ENCODE measurements at regions not wholly inside any gene's neighbourhood (a gene's known extent, or its start where the extent isn't known, plus 50 kb on each side); places are given as distances from the start of the nearest gene placed in this dataset.

DNA sequence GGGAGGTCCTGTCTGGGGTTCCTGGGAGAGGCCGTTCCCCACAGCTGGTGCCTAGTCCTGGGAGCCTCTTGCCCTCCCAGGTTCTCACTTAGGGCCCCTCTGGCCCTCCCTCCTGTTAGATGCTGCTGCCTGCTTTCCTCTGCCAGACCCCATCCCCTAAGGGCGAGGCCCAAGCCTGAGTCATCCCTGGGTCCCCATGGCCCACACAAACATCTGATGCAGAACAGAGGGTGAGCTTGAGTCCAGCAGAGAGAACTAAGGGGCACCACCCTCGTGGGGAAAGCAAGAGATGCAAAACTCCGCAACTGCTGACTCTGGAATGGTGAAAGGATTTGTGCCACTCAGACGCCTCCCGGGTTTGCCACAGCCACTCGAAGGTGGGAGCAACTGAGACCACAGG, 58.8 kb upstream of the TRPM1 start:
- Histone ChIP-seq H3K36me3 (no peaks in the 10 kb centered on the region), H3K27me3 (no peaks in the 10 kb centered on the region), H3K9me3 (no peaks in the 10 kb centered on the region), H3K4me1 (peaks cover 0 to 58% (median 28%) of the 10 kb centered on the region in 4 donors), H3K4me3 (no peak overlapping the region), H3K27ac (peak overlapping the region in 2 of 3 donors; percentile 99 to 100)
- ATAC-seq = no peak
- 86% methylated on average over 4 of the region's 7 CpGs for WGBS (ENCODE audit: insufficient coverage, low coverage, low lambda C conversion rate, missing lambda C conversion rate)
- DNase-seq = no peak
- TF ChIP-seq POLR2A (IDR thresholded peaks at IDR 0.05) = no peak
- TF ChIP-seq, protein P1, sequence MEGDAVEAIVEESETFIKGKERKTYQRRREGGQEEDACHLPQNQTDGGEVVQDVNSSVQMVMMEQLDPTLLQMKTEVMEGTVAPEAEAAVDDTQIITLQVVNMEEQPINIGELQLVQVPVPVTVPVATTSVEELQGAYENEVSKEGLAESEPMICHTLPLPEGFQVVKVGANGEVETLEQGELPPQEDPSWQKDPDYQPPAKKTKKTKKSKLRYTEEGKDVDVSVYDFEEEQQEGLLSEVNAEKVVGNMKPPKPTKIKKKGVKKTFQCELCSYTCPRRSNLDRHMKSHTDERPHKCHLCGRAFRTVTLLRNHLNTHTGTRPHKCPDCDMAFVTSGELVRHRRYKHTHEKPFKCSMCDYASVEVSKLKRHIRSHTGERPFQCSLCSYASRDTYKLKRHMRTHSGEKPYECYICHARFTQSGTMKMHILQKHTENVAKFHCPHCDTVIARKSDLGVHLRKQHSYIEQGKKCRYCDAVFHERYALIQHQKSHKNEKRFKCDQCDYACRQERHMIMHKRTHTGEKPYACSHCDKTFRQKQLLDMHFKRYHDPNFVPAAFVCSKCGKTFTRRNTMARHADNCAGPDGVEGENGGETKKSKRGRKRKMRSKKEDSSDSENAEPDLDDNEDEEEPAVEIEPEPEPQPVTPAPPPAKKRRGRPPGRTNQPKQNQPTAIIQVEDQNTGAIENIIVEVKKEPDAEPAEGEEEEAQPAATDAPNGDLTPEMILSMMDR (IDR thresholded peaks at IDR 0.05) = no peak
- intact Hi-C loops (cut with DNase I) = no loop called here

DNA sequence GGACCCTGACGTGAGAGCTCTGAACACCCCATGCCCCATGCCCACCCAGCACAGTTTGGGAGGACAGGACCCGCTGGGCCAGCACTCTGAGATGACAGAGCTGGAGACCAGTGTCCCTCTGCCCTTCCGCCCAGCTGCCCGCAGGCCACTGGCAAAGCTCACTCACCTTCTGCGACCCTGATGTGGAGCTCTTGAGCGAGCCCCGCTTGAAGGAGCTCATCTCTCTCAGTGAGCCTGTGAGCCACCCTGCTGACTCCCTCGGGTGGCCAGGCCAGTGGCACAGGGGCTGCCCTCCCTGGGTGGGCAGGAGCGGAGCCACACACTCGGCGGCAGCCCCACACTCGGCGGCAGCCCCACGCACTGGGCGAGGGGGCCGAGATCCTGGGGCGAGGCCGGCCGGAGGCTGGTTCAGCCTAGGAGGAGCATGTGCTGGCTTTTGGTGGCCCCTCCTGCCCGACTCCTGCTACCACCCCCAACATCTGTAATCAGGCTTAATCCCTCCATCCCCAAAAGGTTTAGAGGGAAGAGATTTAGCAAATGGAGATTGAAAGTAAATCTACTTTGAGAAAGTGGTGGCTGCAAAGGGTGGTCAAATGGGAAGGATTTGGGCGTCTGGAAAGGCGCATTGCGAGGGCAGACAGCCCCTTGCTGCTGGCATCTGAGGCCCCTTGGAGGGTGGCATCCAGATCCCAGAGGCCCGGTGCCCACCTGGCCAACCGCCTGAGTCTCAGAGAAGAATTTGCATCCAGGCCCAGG, 59.4 kb upstream of the TRPM1 start:
- Histone ChIP-seq H3K36me3 (no peaks in the 10 kb centered on the region), H3K4me3 (no peak overlapping the region), H3K4me1 (peaks cover 0 to 55% (median 27%) of the 10 kb centered on the region in 4 donors), H3K27me3 (no peaks in the 10 kb centered on the region), H3K9me3 (no peaks in the 10 kb centered on the region), H3K27ac (peak overlapping the region in 2 of 3 donors; percentile 99 to 100)
- TF ChIP-seq POLR2A (IDR thresholded peaks at IDR 0.05) = no peak
- TF ChIP-seq, protein P1 (IDR thresholded peaks at IDR 0.05) = no peak
- ATAC-seq = no peak
- DNase-seq = no peak
- WGBS (ENCODE audit: insufficient coverage, low coverage, low lambda C conversion rate, missing lambda C conversion rate) = 83% methylated on average over 3 of the region's 25 CpGs
- intact Hi-C loops (cut with DNase I) = no loop called here

DNA sequence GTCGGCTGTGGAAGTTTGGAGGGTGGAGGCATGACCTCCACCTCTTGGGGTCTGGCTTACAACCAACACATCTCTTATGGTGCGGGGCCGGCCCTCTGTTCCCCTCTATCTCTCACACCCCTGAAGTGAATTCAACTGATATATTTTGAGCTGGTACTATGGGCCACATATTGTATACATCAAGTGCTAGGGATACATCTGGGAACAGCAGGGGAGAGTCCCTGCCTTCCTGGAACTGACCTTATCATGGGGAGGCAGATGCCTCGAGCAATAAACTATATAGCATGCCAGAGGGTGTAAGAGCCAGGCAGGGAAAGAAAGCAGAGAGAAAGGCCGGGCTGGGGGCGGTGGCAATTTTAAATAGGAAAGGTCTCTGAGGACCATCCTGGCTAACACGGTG, 60.4 kb upstream of the TRPM1 start:
- intact Hi-C loops (cut with DNase I) = no loop called here
- Histone ChIP-seq H3K27me3 (no peaks in the 10 kb centered on the region), H3K27ac (peak overlapping the region in 1 of 3 donors; percentile 49), H3K9me3 (no peaks in the 10 kb centered on the region), H3K4me3 (no peak overlapping the region), H3K4me1 (peaks cover 0 to 48% (median 22%) of the 10 kb centered on the region in 4 donors), H3K36me3 (no peaks in the 10 kb centered on the region)
- no peak for DNase-seq
- 98% methylated on average over 5 of the region's 7 CpGs for WGBS (ENCODE audit: insufficient coverage, low coverage, low lambda C conversion rate, missing lambda C conversion rate)
- TF ChIP-seq, protein P1 (IDR thresholded peaks at IDR 0.05) = no peak
- no peak for ATAC-seq

DNA sequence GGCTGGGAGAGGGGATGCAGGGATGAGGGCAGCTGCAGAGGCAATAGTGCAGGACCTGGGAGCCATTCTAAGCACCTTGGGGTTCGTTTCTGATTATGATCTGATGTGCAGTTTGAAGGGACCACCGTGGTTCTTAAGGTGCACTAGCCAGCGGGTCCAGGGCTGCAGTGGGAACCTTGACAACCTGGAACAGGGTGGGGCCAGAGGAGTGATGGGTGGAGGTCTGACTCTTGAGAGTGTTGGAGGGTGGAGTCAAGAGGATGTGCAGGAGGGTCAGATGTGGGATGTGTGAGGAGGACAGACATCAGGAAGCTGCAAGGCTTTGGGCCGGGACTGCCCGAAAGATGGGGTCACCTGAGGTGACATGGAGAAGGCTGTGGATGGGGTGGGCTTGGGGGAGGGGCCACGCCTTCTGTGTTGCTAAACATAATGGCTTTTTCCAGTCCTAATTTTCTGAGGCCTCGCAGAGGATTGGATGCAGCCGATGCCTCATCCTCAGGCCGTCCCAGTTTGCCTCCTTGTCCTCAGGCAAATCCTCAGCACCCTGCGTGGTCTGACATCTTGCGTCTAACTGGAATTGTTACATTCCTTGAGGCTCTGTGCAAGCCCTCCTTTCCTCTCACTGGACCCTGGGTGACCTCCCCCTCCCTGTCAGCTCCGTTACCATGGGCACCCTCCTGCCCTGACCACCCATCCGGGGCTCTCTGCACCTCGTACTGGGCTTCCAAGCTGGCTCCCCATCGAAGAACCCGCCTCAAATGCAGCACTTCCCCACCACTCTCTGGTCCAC, 61.4 kb upstream of the TRPM1 start:
- DNase-seq (no peak), ATAC-seq (no peak)
- 90% methylated on average over 7 of the region's 16 CpGs for WGBS (ENCODE audit: insufficient coverage, low coverage, low lambda C conversion rate, missing lambda C conversion rate)
- TF ChIP-seq POLR2A (IDR thresholded peaks at IDR 0.05) = no peak
- TF ChIP-seq, protein P1 (IDR thresholded peaks at IDR 0.05) = no peak
- H3K27ac ChIP-seq = peak overlapping the region in 2 of 3 donors; percentile 86 to 94
- H3K27me3 ChIP-seq = no peaks in the 10 kb centered on the region
- H3K9me3 ChIP-seq = no peaks in the 10 kb centered on the region
- H3K36me3 ChIP-seq = no peaks in the 10 kb centered on the region
- no peak overlapping the region for H3K4me3 ChIP-seq
- intact Hi-C loops (cut with DNase I) = no loop called here
- H3K4me1 ChIP-seq = peaks cover 0 to 41% (median 19%) of the 10 kb centered on the region in 4 donors

Measured in right lobe of liver (tissue), 6 donors.